Renal cortex interstitium (tissue), 11 donors: ENCODE measurements at regions not wholly inside any gene's neighbourhood (a gene's known extent, or its start where the extent isn't known, plus 50 kb on each side); places are given as distances from the start of the nearest gene placed in this dataset.

ENCODE experiments used
- DNase-seq, 11 donors: peaks; one replicate each; pipeline ENCODE4 v3.0.0-alpha.2; 2013; ENCODE audit warnings: low read depth in 9 of 11, low spot score in 4 of 11; ENCODE audit errors: extremely low read depth in 1 of 11

DNA sequence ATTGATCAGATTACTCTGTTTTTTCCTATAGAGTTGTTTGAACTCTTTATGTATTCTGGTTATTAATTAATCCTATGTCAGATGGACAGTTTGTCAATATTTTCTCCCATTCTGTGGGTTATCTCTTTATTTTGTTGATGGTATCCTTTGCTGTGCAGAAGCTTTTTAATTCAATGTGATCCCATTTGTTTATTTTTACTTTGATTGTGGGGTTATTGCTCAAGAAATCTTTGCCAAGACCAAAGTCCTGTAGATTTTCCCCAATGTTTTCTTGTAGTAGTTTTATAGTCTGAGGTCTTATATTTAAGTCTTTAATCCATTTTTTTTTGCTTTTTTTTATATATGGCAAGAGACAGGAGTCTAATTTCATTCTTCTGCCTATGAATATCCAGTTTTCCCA, 86.2 kb upstream of the FIGN start:
- no peak for DNase-seq

DNA sequence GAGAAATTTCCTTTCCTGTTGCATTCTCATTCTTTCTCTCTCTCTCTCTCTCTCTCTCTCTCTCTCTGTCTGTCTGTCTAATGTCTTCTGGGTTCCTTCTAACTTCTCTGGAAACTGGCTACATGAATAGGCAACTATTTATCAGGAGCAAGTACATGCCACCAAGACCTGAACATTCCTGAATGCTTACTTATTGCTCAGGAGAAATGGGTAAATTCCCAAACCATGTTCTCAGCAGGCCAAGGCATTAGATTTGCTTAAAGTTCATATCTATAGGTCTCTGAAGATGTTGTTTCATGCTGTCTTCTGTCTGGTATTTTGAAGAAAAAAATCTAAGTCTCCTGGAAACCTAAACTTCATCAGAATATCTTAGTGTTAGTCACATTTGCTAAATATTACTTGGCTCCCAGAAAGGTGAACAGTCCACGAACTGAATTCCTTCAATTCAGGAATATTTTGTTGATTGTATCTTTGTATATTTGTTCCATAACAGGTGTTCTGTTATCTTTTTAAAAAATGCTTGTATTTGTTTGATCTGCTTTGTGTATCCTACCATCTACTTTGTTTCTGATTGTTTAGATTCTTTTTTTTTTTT, 77.2 kb upstream of the FIGN start:
- no peak for DNase-seq

DNA sequence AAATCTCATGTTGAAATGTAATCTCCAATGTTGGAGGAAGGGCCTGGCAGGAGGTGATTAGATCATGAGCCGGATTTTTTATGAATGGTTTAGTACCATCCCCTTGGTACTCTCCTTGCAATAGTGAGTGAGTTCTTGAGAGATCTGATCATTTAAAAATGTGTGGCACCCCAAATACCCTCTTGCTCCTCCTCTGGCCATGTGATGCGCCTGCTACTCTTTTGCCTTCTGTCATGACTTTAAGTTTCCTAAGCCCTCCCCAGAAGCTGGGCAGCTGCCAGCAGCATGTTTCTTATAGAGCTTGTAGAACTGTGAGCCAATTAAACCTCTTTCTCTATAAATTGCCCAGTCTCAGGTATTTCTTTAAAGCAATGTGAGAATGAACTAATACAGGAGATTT, 72.6 kb upstream of the FIGN start:
- no peak for DNase-seq

DNA sequence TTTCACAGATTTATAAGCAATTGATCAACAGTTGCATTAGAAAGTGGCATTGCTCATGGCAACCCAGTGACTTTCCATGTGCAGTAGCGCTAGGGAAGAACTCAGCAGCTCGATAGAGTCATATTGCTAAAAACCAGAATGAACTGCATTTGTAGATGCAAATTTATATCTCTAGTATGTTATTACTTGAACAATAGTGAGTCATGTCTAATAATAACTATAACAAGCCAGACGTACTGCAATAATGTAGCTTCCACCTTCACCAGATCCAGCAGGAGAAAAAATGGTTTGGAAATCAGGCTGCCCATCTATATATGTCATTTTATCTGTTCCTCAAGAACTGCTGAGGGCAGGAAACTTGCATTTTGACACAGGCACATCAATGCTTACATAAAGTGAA, 66.5 kb upstream of the FIGN start:
- DNase-seq, result no peak

DNA sequence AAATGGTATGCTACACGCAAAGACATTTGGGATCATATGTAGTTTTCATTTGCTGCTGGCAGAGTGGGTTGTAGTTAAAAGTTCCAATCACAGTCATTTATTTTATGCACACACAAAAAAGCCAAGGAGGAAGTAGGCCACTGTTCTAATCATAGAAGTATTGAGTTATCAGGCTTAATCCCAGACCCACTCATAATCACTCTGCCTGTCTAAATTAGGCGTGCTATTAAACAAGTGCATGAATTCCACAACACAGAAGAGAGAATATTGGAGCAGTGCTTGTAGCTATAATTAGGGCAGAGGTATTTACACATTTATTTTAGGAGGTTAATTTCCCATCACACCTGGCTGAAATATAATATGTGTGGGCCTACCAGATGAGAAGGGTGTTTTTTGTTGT, 65.7 kb upstream of the FIGN start:
- no peak for DNase-seq

DNA sequence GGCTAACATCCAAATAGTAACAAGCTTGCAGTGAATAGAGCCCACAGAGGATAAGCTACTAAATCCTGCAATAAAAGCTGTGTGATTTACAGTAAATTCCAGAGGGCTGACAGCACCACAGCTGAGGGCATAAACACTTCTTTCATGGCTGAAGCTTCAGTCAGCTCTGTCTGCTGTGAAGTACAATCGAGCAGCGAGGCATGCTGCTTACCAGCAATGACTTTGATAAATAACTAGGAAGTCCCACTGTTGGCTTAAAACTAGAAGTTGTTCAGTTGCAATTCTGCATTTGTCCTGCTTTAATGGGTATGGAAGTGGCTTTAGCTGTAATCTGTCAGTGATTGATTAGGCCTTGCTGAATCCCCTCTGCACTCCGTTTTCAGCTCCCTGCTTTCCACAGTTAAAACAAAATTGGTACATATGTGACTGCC, 65.2 kb upstream of the FIGN start:
- DNase-seq, result peak; percentile 42 to 85 (median 71)

DNA sequence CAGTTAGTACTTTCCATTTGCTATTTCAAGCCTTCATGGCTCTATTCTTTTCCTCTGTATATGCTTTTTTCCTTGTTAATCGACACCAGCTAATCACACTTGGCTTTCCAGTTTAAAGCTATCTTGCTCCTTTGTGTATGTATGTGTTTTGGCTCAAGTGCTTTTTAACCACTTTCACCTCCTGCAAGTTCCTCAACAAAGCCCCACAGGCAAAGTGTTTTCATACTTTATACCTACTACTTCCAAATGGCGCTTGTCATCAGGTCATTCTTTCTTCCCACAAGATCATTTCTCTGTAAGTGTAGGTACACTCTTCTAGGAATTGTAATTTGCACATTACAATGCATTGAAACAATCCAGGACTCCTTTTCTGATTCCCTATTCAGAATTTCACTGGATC, 64.0 kb upstream of the FIGN start:
- no peak for DNase-seq

DNA sequence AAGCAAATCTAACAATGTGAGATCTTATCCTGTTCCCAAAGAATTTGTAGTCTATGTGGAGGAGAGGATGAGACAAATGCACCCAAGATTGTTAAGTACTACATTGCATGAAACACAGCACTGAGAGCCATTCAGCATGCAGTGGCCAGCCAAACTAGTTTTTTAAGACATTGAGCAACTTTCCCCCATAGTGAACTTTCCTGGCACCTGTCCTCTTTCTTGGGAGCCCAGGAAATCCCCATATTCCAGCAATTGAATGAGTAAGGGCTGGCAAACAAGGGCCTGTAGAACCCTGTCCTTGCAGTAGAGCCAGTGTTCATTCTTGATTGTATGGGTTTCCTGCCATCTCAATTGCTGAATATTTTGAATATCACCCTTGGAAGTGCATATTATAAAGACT, 58.8 kb upstream of the FIGN start:
- no peak for DNase-seq
